H1 (cell line): ENCODE measurements at regions not wholly inside any gene's neighbourhood (a gene's known extent, or its start where the extent isn't known, plus 50 kb on each side); places are given as distances from the start of the nearest gene placed in this dataset.

ENCODE experiments used
- CTCF ChIA-PET: fragments of 300-600 bp; sonication (Branson Sonifier 250); formaldehyde crosslinking; loops from one replicate; lab custom pipeline; 2021; ENCODE audit not compliant: partially characterized antibody; lab: Charles Lee
- POLR2A ChIA-PET: fragments of 300-600 bp; sonication (Branson Sonifier 250); formaldehyde crosslinking; loops from one replicate; lab custom pipeline; 2021; ENCODE audit warnings: inconsistent platforms; ENCODE audit not compliant: partially characterized antibody; lab: Charles Lee
- DNase-seq, 2 experiments: peaks; one replicate each; pipeline versions ENCODE4 v3.0.0 to v3.0.0-alpha.2; 2010 to 2022; ENCODE audit warnings: low spot score in 2 of 2, low read depth in 1 of 2, mixed read lengths in 1 of 2
- FAIRE-seq: peaks from 2 replicates; lab custom pipeline; 2011; peaks lifted over from hg19 to GRCh38; lab: Jason Lieb, UNC
- H2AFZ ChIP-seq: 2 replicates; pipeline ENCODE4 v1.8.1; 2012; ENCODE audit warnings: low read length, inconsistent platforms
- H2AK5ac ChIP-seq: 2 replicates; pipeline ENCODE4 v1.6.1; 2013; ENCODE audit warnings: low read depth, low read length
- H2BK120ac ChIP-seq: replicated peaks from 2 replicates; pipeline ENCODE3; 2013; ENCODE audit warnings: low read depth, low read length, inconsistent platforms
- H2BK12ac ChIP-seq: 2 replicates; pipeline ENCODE4 v1.6.1; 2013; ENCODE audit warnings: low read depth, low read length
- H2BK15ac ChIP-seq: 2 replicates; pipeline ENCODE4 v1.6.1; 2013; ENCODE audit warnings: low read length
- H2BK20ac ChIP-seq: 2 replicates; pipeline ENCODE4 v1.6.1; 2013; ENCODE audit warnings: low read length
- H2BK5ac ChIP-seq: 2 replicates; pipeline ENCODE4 v1.6.1; 2013; ENCODE audit warnings: low read depth, low read length
- H3K14ac ChIP-seq: 2 replicates; pipeline ENCODE4 v1.6.1; 2013; ENCODE audit warnings: inconsistent platforms; ENCODE audit not compliant: insufficient read length
- H3K18ac ChIP-seq: 2 replicates; pipeline ENCODE4 v1.6.1; 2013; ENCODE audit warnings: low read length; ENCODE audit errors: extremely low read depth
- H3K23ac ChIP-seq: 2 replicates; pipeline ENCODE4 v1.6.1; 2013; ENCODE audit warnings: inconsistent platforms; ENCODE audit not compliant: insufficient read length
- H3K23me2 ChIP-seq: 2 replicates; pipeline ENCODE4 v1.6.1; 2013; ENCODE audit warnings: low read depth, low read length
- H3K27ac ChIP-seq: 2 replicates; pipeline ENCODE4 v1.6.1; 2011; ENCODE audit warnings: low read depth, low read length, inconsistent platforms
- H3K27me3 ChIP-seq, 4 experiments: replicated peaks in 1 of 4; 1 replicate in 1 of 4; 2 replicates in 3 of 4; pipeline versions ENCODE4 v1.6.1 to v1.8.1; 2011 to 2013; ENCODE audit warnings: low read length in 3 of 4, mild to moderate bottlenecking in 3 of 4, inconsistent platforms in 2 of 4, mixed read lengths in 2 of 4, moderate library complexity in 1 of 4; ENCODE audit not compliant: control insufficient read depth in 3 of 4, insufficient read depth in 3 of 4; ENCODE audit errors: extremely low read depth in 1 of 4
- H3K36me3 ChIP-seq, 4 experiments: 2 replicates each; pipeline versions ENCODE4 v1.6.1 to v1.8.1; 2011 to 2013; ENCODE audit warnings: mild to moderate bottlenecking in 4 of 4, low read length in 3 of 4, moderate library complexity in 2 of 4, control low read depth in 1 of 4, inconsistent platforms in 1 of 4; ENCODE audit not compliant: insufficient read depth in 4 of 4, control insufficient read depth in 2 of 4
- H3K4ac ChIP-seq: replicated peaks from 2 replicates; pipeline ENCODE3; 2013; ENCODE audit warnings: low read length, low read depth, mixed read lengths, inconsistent platforms; ENCODE audit not compliant: insufficient read length
- H3K4me1 ChIP-seq, 4 experiments: replicated peaks in 1 of 4; 1 replicate in 1 of 4; 2 replicates in 3 of 4; pipeline versions ENCODE4 v1.6.1 to v1.8.1; 2011 to 2013; ENCODE audit warnings: low read length in 3 of 4, inconsistent platforms in 2 of 4, mixed read lengths in 1 of 4; ENCODE audit not compliant: insufficient read depth in 4 of 4, control insufficient read depth in 3 of 4
- H3K4me2 ChIP-seq, 2 experiments: 2 replicates each; pipeline versions ENCODE4 v1.6.1 to v1.8.1; 2011 to 2013; ENCODE audit warnings: low read depth in 2 of 2, low read length in 2 of 2, control low read depth in 1 of 2, inconsistent platforms in 1 of 2, mild to moderate bottlenecking in 1 of 2; ENCODE audit not compliant: insufficient read depth in 1 of 2
- H3K4me3 ChIP-seq, 4 experiments: fragments of 200-600, 300-600 bp in 1 of 4; sonication (generic), shearing (Covaris generic), sonication (Bioruptor Twin) in 1 of 4; 2 replicates each; pipeline versions ENCODE4 v1.5.1 to v1.8.1; 2011 to 2016; ENCODE audit warnings: low read length in 4 of 4, low read depth in 3 of 4, control low read depth in 2 of 4, inconsistent platforms in 2 of 4, mild to moderate bottlenecking in 2 of 4, mixed read lengths in 1 of 4, moderate library complexity in 1 of 4; ENCODE audit not compliant: insufficient read depth in 2 of 4; ENCODE audit errors: extremely low read depth in 1 of 4
- H3K56ac ChIP-seq: replicated peaks from 2 replicates; pipeline ENCODE3; 2013; ENCODE audit warnings: low read depth, mild to moderate bottlenecking, mixed read lengths, low read length, inconsistent platforms; ENCODE audit not compliant: insufficient read length
- H3K79me1 ChIP-seq: 2 replicates; pipeline ENCODE4 v1.6.1; 2013; ENCODE audit warnings: low read depth, low read length, control low read depth
- H3K79me2 ChIP-seq, 2 experiments: 2 replicates each; pipeline versions ENCODE4 v1.6.1 to v1.8.1; 2012 to 2013; ENCODE audit warnings: low read length in 2 of 2, mild to moderate bottlenecking in 2 of 2, inconsistent platforms in 1 of 2; ENCODE audit not compliant: insufficient read depth in 2 of 2, control insufficient read depth in 1 of 2
- H3K9ac ChIP-seq, 4 experiments: replicated peaks in 1 of 4; 1 replicate in 1 of 4; 2 replicates in 3 of 4; pipeline versions ENCODE4 v1.6.1 to v1.8.1; 2011 to 2013; ENCODE audit warnings: low read depth in 3 of 4, low read length in 3 of 4, control low read depth in 2 of 4, mild to moderate bottlenecking in 2 of 4, moderate library complexity in 2 of 4, inconsistent platforms in 1 of 4; ENCODE audit errors: extremely low read depth in 1 of 4
- H3K9me3 ChIP-seq, 2 experiments: 2 replicates each; pipeline versions ENCODE4 v1.6.1 to v1.8.1; 2012 to 2013; ENCODE audit warnings: mild to moderate bottlenecking in 2 of 2, moderate library complexity in 2 of 2, control low read depth in 1 of 2, inconsistent platforms in 1 of 2, low read depth in 1 of 2, low read length in 1 of 2, mixed read lengths in 1 of 2; ENCODE audit not compliant: insufficient read depth in 2 of 2
- H4K20me1 ChIP-seq, 2 experiments: replicated peaks in 1 of 2; 2 replicates each; pipeline versions ENCODE3 to v1.8.1; 2011 to 2013; ENCODE audit warnings: inconsistent platforms in 2 of 2, low read length in 2 of 2, mild to moderate bottlenecking in 1 of 2; ENCODE audit not compliant: insufficient read depth in 2 of 2, control insufficient read depth in 1 of 2
- H4K5ac ChIP-seq: 2 replicates; pipeline ENCODE4 v1.6.1; 2013; ENCODE audit warnings: low read length, low read depth, mixed read lengths, inconsistent platforms; ENCODE audit not compliant: insufficient read length
- H4K8ac ChIP-seq: 2 replicates; pipeline ENCODE4 v1.8.0; 2013; ENCODE audit warnings: mild to moderate bottlenecking, moderate library complexity, low read length, inconsistent platforms; ENCODE audit not compliant: insufficient read depth; ENCODE audit errors: extremely low read depth
- H4K91ac ChIP-seq: replicated peaks from 2 replicates; pipeline ENCODE3; 2013; ENCODE audit warnings: low read length, mixed read lengths, inconsistent platforms; ENCODE audit not compliant: insufficient read length
- ATF2 ChIP-seq: IDR thresholded peaks from 2 replicates; pipeline ENCODE4 v1.6.1; 2012; ENCODE audit warnings: low read length, inconsistent platforms
- CHD1 ChIP-seq: IDR thresholded peaks from 2 replicates; pipeline ENCODE4 v1.6.1; 2012; ENCODE audit warnings: low read depth, low read length, improper control_type of control experiment
- FOSL1 ChIP-seq: IDR thresholded peaks from 2 replicates; pipeline ENCODE4 v1.6.1; 2011; ENCODE audit warnings: mild to moderate bottlenecking, low read depth, low read length, moderate library complexity; ENCODE audit not compliant: insufficient read depth
- JUN ChIP-seq: IDR thresholded peaks from 2 replicates; pipeline ENCODE4 v1.6.1; 2011; ENCODE audit warnings: low read depth, mild to moderate bottlenecking, improper control_type of control experiment, low read length
- JUND ChIP-seq: IDR thresholded peaks from 2 replicates; pipeline ENCODE4 v1.6.1; 2011; ENCODE audit warnings: mild to moderate bottlenecking, improper control_type of control experiment, low read length
- SIN3A ChIP-seq, 2 experiments: IDR thresholded peaks in 1 of 2; conservative IDR thresholded peaks in 1 of 2; 2 replicates each; pipeline ENCODE4 v1.6.1; 2011 to 2012; ENCODE audit warnings: low read length in 2 of 2, improper control_type of control experiment in 1 of 2, low read depth in 1 of 2, mild to moderate bottlenecking in 1 of 2
- SRF ChIP-seq: IDR thresholded peaks from 2 replicates; pipeline ENCODE4 v1.6.1; 2011; ENCODE audit warnings: mild to moderate bottlenecking, low read depth, low read length, moderate library complexity
- TAF7 ChIP-seq: optimal IDR thresholded peaks from 2 replicates; pipeline ENCODE3; 2011; ENCODE audit warnings: low read depth, mild to moderate bottlenecking, inconsistent platforms, low read length, moderate library complexity, borderline replicate concordance
- TBP ChIP-seq: IDR thresholded peaks from 2 replicates; pipeline ENCODE4 v1.6.1; 2011; ENCODE audit warnings: low read depth, low read length, improper control_type of control experiment
- YY1 ChIP-seq: IDR thresholded peaks from 2 replicates; pipeline ENCODE4 v1.6.1; 2011; ENCODE audit warnings: low read depth, mild to moderate bottlenecking, low read length
- WGBS, 2 experiments: shearing (Covaris generic) in 1 of 2; methylation state at CpG; one replicate each; pipeline versions ENCODE4 v1.1.6 to v1.1.7; 2013 to 2015; ENCODE audit warnings: low lambda C conversion rate in 2 of 2, mixed read lengths in 2 of 2, inconsistent platforms in 1 of 2, low coverage in 1 of 2, missing lambda C conversion rate in 1 of 2; ENCODE audit not compliant: insufficient replicate concordance in 2 of 2, insufficient coverage in 1 of 2, insufficient read length in 1 of 2; ENCODE audit errors: extremely low coverage in 1 of 2, missing lambda C conversion rate in 1 of 2; 5-methylcytosine and 5-hydroxymethylcytosine counted together
- TF ChIP-seq, protein P1 (sequence below): IDR thresholded peaks from 2 replicates; pipeline ENCODE4 v1.6.1; 2012; ENCODE audit warnings: inconsistent platforms

GRCh38 chr4:112927544-112927943 is 121.9 kb upstream of the ANK2 start:
- H4K20me1 ChIP-seq, result no peaks in the 10 kb centered on the region
- H3K27ac ChIP-seq, result no peak overlapping the region
- 89% methylated on average over 1 of the region's 1 CpG; no CpG with 5 or more reads in 1 of the 2 experiments for WGBS, 2 experiments
- H3K14ac ChIP-seq, result no peak overlapping the region
- no peaks in the 10 kb centered on the region for H3K23me2 ChIP-seq
- H4K91ac ChIP-seq, result no peak overlapping the region
- no peaks in the 10 kb centered on the region for H3K27me3 ChIP-seq
- H3K4me1 ChIP-seq, result no peaks in the 10 kb centered on the region
- TF ChIP-seq FOSL1, result no peak
- TF ChIP-seq, protein P1, sequence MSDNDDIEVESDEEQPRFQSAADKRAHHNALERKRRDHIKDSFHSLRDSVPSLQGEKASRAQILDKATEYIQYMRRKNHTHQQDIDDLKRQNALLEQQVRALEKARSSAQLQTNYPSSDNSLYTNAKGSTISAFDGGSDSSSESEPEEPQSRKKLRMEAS, result no peak
- no peak for TF ChIP-seq SIN3A (conservative IDR thresholded peaks at IDR 0.05 in 1 of 2, IDR thresholded peaks at IDR 0.05 in 1 of 2; ENCODE audit: low read depth in 1 of 2, low read length in 2 of 2)
- TF ChIP-seq TAF7, result no peak
- TF ChIP-seq TBP, result no peak
- TF ChIP-seq ATF2, result no peak
- no peak for TF ChIP-seq JUN
- TF ChIP-seq YY1, result no peak
- TF ChIP-seq CHD1, result no peak
- no peak for TF ChIP-seq JUND
- TF ChIP-seq SRF, result no peak
- TF ChIP-seq, all 59 proteins: peak for 0
- Histone ChIP-seq H2BK15ac (no peak overlapping the region), H3K4me2 (no peak overlapping the region), H3K79me1 (no peaks in the 10 kb centered on the region), H2BK12ac (no peak overlapping the region), H3K23ac (no peak overlapping the region), H2AFZ (no peak overlapping the region), H2BK5ac (no peak overlapping the region), H4K8ac (no peak overlapping the region), H3K9ac (no peak overlapping the region), H3K4ac (no peak overlapping the region), H3K9me3 (no peaks in the 10 kb centered on the region), H3K18ac (no peak overlapping the region), H4K5ac (no peak overlapping the region), H2AK5ac (no peak overlapping the region), H2BK20ac (no peak overlapping the region), H2BK120ac (no peak overlapping the region), H3K4me3 (no peak overlapping the region), H3K56ac (no peak overlapping the region), H3K79me2 (no peaks in the 10 kb centered on the region), H3K36me3 (no peaks in the 10 kb centered on the region)
- DNase-seq, result no peak
- FAIRE-seq, result no peak
- ChIA-PET POLR2A (no interaction called here), CTCF (interaction anchor here (1.2 to 4.5 kb wide), 2 partner anchors 10 to 73 kb away, joined by 4 to 32 read pairs; no protein-coding TSS in a partner anchor)
